Superior temporal gyrus (tissue), 1 donor: ENCODE measurements at regions not wholly inside any gene's neighbourhood (a gene's known extent, or its start where the extent isn't known, plus 50 kb on each side); places are given as distances from the start of the nearest gene placed in this dataset.

Experiments
- DNase-seq: peaks from one replicate; pipeline ENCODE4 v3.0.0-alpha.2; 2016; ENCODE audit errors: extremely low spot score

GRCh38 chr9:113646946-113647914 is 183.7 kb downstream of the RGS3 start:
- DNase-seq = no peak

GRCh38 chr9:113648048-113648447 is 184.5 kb downstream of the RGS3 start:
- no peak for DNase-seq

GRCh38 chr9:113648586-113648985 is 185.1 kb downstream of the RGS3 start:
- DNase-seq = no peak

GRCh38 chr9:113649054-113649453 is 185.5 kb downstream of the RGS3 start:
- peak; percentile 88 for DNase-seq

GRCh38 chr9:113649855-113650206 is 186.3 kb downstream of the RGS3 start:
- DNase-seq = no peak

GRCh38 chr9:113650207-113651131 is 186.9 kb downstream of the RGS3 start:
- no peak for DNase-seq

- DNase-seq = no peak
Measured at GRCh38 chr9:113651896-113652295, 188.4 kb downstream of the RGS3 start.

GRCh38 chr9:113652355-113653152 is 189.0 kb downstream of the RGS3 start:
- no peak for DNase-seq

- no peak for DNase-seq
Measured at GRCh38 chr9:113653746-113654604, 190.4 kb downstream of the RGS3 start.

- no peak for DNase-seq
Measured at GRCh38 chr9:113654605-113655428, 191.3 kb downstream of the RGS3 start.

- DNase-seq = no peak
Measured at GRCh38 chr9:113656771-113657670, 193.5 kb downstream of the RGS3 start.

- peak; percentile 94 for DNase-seq
Measured at GRCh38 chr9:113657765-113658544, 194.4 kb downstream of the RGS3 start.

- DNase-seq = no peak
Measured at GRCh38 chr9:113658545-113658895, 195.0 kb downstream of the RGS3 start.

- DNase-seq = no peak
Measured at GRCh38 chr9:113659039-113659438, 195.5 kb downstream of the RGS3 start.

- DNase-seq = no peak
Measured at GRCh38 chr9:113659740-113660139, 196.2 kb downstream of the RGS3 start.

- no peak for DNase-seq
Measured at GRCh38 chr9:113660196-113660595, 196.7 kb downstream of the RGS3 start.

GRCh38 chr9:113661074-113661473 is 197.5 kb downstream of the RGS3 start:
- no peak for DNase-seq
